ENCODE measurements at regions not wholly inside any gene's neighbourhood (a gene's known extent, or its start where the extent isn't known, plus 50 kb on each side); places are given as distances from the start of the nearest gene placed in this dataset.

DNA sequence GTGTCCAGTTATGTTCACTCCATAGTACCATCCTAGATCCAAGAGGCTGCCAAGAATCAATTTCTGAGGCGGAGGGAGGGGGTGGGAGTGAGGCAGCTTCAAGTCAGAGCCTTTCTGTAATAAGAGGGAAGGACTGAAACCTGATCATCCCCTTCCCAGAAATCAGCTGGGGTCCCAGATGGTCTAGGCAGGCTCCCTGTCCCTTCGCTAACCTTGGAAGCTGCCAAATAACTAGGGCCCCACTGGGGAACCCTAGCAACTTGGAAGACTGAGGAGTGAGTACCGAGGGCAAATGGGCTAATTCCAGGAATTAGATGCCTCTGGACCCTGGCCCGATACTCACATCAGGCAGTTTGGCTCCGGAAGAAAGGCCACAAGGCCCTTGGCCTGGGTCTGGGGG is 113.3 kb downstream of the NAV1 start:
- no peak for DNase-seq
- H3K27ac ChIP-seq: no peak overlapping the region

DNA sequence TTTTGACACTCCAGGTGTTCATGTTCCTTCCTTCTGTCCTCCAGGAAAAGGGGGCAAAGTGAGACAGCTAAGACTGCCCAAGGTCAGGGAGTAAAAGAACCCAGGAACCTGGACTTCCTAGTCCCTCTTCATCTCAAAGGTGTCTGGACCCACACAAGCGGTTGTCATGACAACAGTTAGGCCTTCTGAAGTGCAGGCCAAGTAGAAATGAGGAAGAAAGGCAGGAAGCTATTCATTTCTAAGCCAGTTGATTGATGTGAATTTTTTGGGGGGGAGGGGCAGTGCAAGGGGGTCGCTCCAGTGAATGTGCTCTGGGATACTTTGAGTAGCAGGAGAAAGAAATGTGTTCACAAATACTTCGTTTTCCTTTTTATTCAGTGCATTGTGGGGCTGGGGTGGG is 114.3 kb downstream of the NAV1 start:
- Histone ChIP-seq H3K9me3 (ENCODE audit: low read depth) (no peaks in the 10 kb centered on the region), H3K79me2 (ENCODE audit: insufficient read depth) (peaks cover 95% of the 10 kb centered on the region), H3K4me3 (no peak overlapping the region), H3K36me3 (ENCODE audit: low read depth) (no peaks in the 10 kb centered on the region; the same call in 1 of the 2 replicates), H3K4me2 (ENCODE audit: unreplicated experiment) (no peak overlapping the region), H3K27ac (no peak overlapping the region), H3F3A (ENCODE audit: insufficient read depth) (peaks cover 47% of the 10 kb centered on the region), H3K9me2 (ENCODE audit: insufficient read depth) (no peaks in the 10 kb centered on the region), H3K4me1 (ENCODE audit: insufficient read depth) (peaks cover 55% of the 10 kb centered on the region), H3K9ac (no peak overlapping the region), H4K20me1 (ENCODE audit: insufficient read depth) (peaks cover 10% of the 10 kb centered on the region; the same call in 1 of the 2 replicates), H3K27me3 (replicated peaks; ENCODE audit: insufficient read depth) (no peaks in the 10 kb centered on the region), H2AFZ (no peak overlapping the region)
- in situ Hi-C loops (cut with MboI): no loop called here
- 92 to 100% methylated on average over 3 of the region's 3 CpGs for WGBS, 2 experiments (ENCODE audit: low coverage in 1 of 2, low lambda C conversion rate in 2 of 2, missing lambda C conversion rate in 2 of 2)
- no peak for DNase-seq
- TF ChIP-seq EZH2 (IDR thresholded peaks at IDR 0.05; ENCODE audit: insufficient read depth, poor library complexity, severe bottlenecking) (no peak), EZH2phosphoT487 (IDR thresholded peaks at IDR 0.05; ENCODE audit: insufficient read depth, low read depth) (no peak)

More for the DNA sequence above, 113.3 kb downstream of the NAV1 start:
- H3K4me2 ChIP-seq (ENCODE audit: unreplicated experiment): peak overlapping the region; percentile 98
- peaks cover 94% of the 10 kb centered on the region for H3K79me2 ChIP-seq (ENCODE audit: insufficient read depth)
- H4K20me1 ChIP-seq (ENCODE audit: insufficient read depth): peaks cover 8% of the 10 kb centered on the region; the same call in 1 of the 2 replicates
- no peaks in the 10 kb centered on the region for H3K9me2 ChIP-seq (ENCODE audit: insufficient read depth)
- no peak for TF ChIP-seq EZH2phosphoT487 (IDR thresholded peaks at IDR 0.05; ENCODE audit: insufficient read depth, low read depth)
- no peak for TF ChIP-seq EZH2 (IDR thresholded peaks at IDR 0.05; ENCODE audit: insufficient read depth, poor library complexity, severe bottlenecking)
- H2AFZ ChIP-seq: no peak overlapping the region
- H3K9me3 ChIP-seq (ENCODE audit: low read depth): no peaks in the 10 kb centered on the region
- no peaks in the 10 kb centered on the region for H3K27me3 ChIP-seq (replicated peaks; ENCODE audit: insufficient read depth)
- 77 to 88% methylated on average over 5 of the region's 5 CpGs for WGBS, 2 experiments (ENCODE audit: low coverage in 1 of 2, low lambda C conversion rate in 2 of 2, missing lambda C conversion rate in 2 of 2)
- no peak overlapping the region for H3K9ac ChIP-seq
- in situ Hi-C loops (cut with MboI): no loop called here
- peaks cover 43% of the 10 kb centered on the region for H3F3A ChIP-seq (ENCODE audit: insufficient read depth)
- peak overlapping the region; percentile 78; the same call in 1 of the 2 replicates for H3K4me3 ChIP-seq
- H3K36me3 ChIP-seq (ENCODE audit: low read depth): no peaks in the 10 kb centered on the region; the same call in 1 of the 2 replicates
- peaks cover 60% of the 10 kb centered on the region for H3K4me1 ChIP-seq (ENCODE audit: insufficient read depth)

DNA sequence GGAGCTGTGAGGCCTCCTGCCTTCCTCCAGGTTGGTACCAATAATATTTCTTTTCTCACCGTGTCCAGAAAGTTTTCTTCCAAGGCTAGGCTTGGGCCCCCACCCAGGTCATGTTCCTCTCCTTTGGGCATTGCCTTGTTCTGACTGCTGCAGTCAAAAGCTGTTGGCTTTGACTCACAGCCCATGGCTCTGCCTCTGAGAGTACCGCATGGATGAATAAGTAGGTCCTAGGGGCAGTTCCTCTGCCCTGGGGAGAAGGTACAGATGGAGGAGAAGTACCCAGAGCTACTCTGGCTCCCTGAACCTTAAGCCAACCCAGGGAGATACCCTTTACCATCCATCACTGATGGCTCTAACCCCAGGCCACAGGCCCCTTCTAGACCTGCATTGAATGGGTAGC is 115.0 kb downstream of the NAV1 start:
- Histone ChIP-seq H4K20me1 (ENCODE audit: insufficient read depth) (peaks cover 11% of the 10 kb centered on the region; the same call in 1 of the 2 replicates), H3K27ac (no peak overlapping the region)
- peak; percentile 57 for DNase-seq

DNA sequence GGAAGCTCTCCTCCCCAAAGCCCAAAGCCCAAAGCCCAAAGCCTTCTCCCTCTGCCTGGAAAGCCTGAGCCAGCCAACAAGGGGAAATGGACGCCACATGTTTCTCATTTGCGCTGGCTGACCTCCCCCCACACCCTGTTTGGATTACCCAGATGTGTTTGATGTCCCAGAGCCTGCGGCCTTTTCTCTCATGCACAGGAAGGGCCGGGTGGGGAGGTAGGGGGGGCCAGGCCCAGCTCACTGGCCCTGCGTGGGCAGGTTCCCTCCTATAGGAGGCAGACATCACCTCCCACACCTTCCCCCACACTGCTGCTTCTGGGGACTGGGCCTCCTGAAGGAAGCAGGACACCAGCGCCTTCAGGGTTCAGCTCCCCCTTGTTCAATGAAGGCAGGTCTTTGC is 116.3 kb downstream of the NAV1 start:
- in situ Hi-C loops (cut with MboI): no loop called here
- Histone ChIP-seq H3K27me3 (replicated peaks; ENCODE audit: insufficient read depth) (no peaks in the 10 kb centered on the region), H3K9me2 (ENCODE audit: insufficient read depth) (no peaks in the 10 kb centered on the region), H4K20me1 (ENCODE audit: insufficient read depth) (peaks cover 12% of the 10 kb centered on the region; the same call in 1 of the 2 replicates), H3K4me1 (ENCODE audit: insufficient read depth) (peaks cover 55% of the 10 kb centered on the region), H2AFZ (no peak overlapping the region), H3K9me3 (ENCODE audit: low read depth) (no peaks in the 10 kb centered on the region), H3K27ac (peak overlapping the region; percentile 52), H3K36me3 (ENCODE audit: low read depth) (no peaks in the 10 kb centered on the region; the same call in 1 of the 2 replicates), H3F3A (ENCODE audit: insufficient read depth) (peaks cover 49% of the 10 kb centered on the region), H3K4me2 (ENCODE audit: unreplicated experiment) (peak overlapping the region; percentile 35), H3K9ac (no peak overlapping the region), H3K4me3 (no peak overlapping the region), H3K79me2 (ENCODE audit: insufficient read depth) (peaks cover 99% of the 10 kb centered on the region)
- peak; percentile 90 for DNase-seq
- WGBS, 2 experiments (ENCODE audit: low coverage in 1 of 2, low lambda C conversion rate in 2 of 2, missing lambda C conversion rate in 2 of 2): 4 to 12% methylated on average over 6 of the region's 6 CpGs
- TF ChIP-seq EZH2phosphoT487 (IDR thresholded peaks at IDR 0.05; ENCODE audit: insufficient read depth, low read depth) (no peak), EZH2 (IDR thresholded peaks at IDR 0.05; ENCODE audit: insufficient read depth, poor library complexity, severe bottlenecking) (no peak)

More for the DNA sequence above, 115.0 kb downstream of the NAV1 start:
- Histone ChIP-seq H3K4me3 (no peak overlapping the region), H3K9me3 (ENCODE audit: low read depth) (no peaks in the 10 kb centered on the region), H3K9ac (no peak overlapping the region), H3F3A (ENCODE audit: insufficient read depth) (peaks cover 49% of the 10 kb centered on the region), H2AFZ (no peak overlapping the region), H3K79me2 (ENCODE audit: insufficient read depth) (peaks cover 99% of the 10 kb centered on the region), H3K9me2 (ENCODE audit: insufficient read depth) (no peaks in the 10 kb centered on the region), H3K27me3 (replicated peaks; ENCODE audit: insufficient read depth) (no peaks in the 10 kb centered on the region), H3K36me3 (ENCODE audit: low read depth) (no peaks in the 10 kb centered on the region; the same call in 1 of the 2 replicates), H3K4me1 (ENCODE audit: insufficient read depth) (peaks cover 55% of the 10 kb centered on the region), H3K4me2 (ENCODE audit: unreplicated experiment) (no peak overlapping the region)
- in situ Hi-C loops (cut with MboI): no loop called here
- WGBS, 2 experiments (ENCODE audit: low coverage in 1 of 2, low lambda C conversion rate in 2 of 2, missing lambda C conversion rate in 2 of 2): 84 to 91% methylated on average over 2 of the region's 2 CpGs
- no peak for TF ChIP-seq EZH2phosphoT487 (IDR thresholded peaks at IDR 0.05; ENCODE audit: insufficient read depth, low read depth)
- TF ChIP-seq EZH2 (IDR thresholded peaks at IDR 0.05; ENCODE audit: insufficient read depth, poor library complexity, severe bottlenecking): no peak

All from GM23248 (cell line).